PC-3 (cell line): ENCODE measurements at regions not wholly inside any gene's neighbourhood (a gene's known extent, or its start where the extent isn't known, plus 50 kb on each side); places are given as distances from the start of the nearest gene placed in this dataset.
A peak's percentile ranks its signal among the peaks of the same experiment; 100 is the strongest.

ENCODE experiments used
- ATAC-seq: fragments of 200-7000 bp; cut with Tn5 transposase; 2 replicates; pipeline ENCODE4 v1.9.1; 2020; ENCODE audit warnings: mild to moderate bottlenecking, moderate library complexity
- BruUV-seq: library from RNA; stranded (reverse); fragments of 400-500 nt; replicated peaks from 2 replicates; lab custom pipeline; 2021; lab: Mats Ljungman, UMichigan
- CTCF ChIA-PET: fragments of 300-600 bp; sonication (Branson Sonifier 250); formaldehyde crosslinking; loops from one replicate; lab custom pipeline; 2022; ENCODE audit warnings: antibody characterized with exemption; lab: Charles Lee
- POLR2A ChIA-PET: fragments of 300-600 bp; sonication (Branson Sonifier 250); formaldehyde crosslinking; loops from one replicate; lab custom pipeline; 2022; ENCODE audit warnings: antibody characterized with exemption; ENCODE audit not compliant: unreplicated experiment; lab: Charles Lee
- DNase-seq: peaks from one replicate; pipeline ENCODE4 v3.0.0-alpha.2; 2015
- H2AFZ ChIP-seq: fragments of 300-600 bp; sonication (generic); 2 replicates; pipeline ENCODE4 v1.6.0; 2016; ENCODE audit warnings: antibody characterized with exemption, low read length
- H3F3A ChIP-seq: fragments of 300-600 bp; sonication (generic); one replicate; pipeline ENCODE4 v1.6.0; 2017; ENCODE audit warnings: antibody characterized with exemption, low read length, control low read depth, mild to moderate bottlenecking; ENCODE audit not compliant: unreplicated experiment
- H3K27ac ChIP-seq: fragments of 300-600 bp; sonication (generic); 2 replicates; pipeline ENCODE4 v1.5.1; 2016; ENCODE audit warnings: mild to moderate bottlenecking, low read length
- H3K27me3 ChIP-seq: fragments of 300-600 bp; sonication (generic); 2 replicates; pipeline ENCODE4 v1.6.1; 2016; ENCODE audit warnings: low read length, mixed read lengths
- H3K36me3 ChIP-seq: fragments of 300-600 bp; sonication (generic); 2 replicates; pipeline ENCODE4 v1.6.1; 2016; ENCODE audit warnings: low read depth, mixed run types, low read length, mixed read lengths
- H3K4me1 ChIP-seq: fragments of 300-600 bp; sonication (generic); 2 replicates; pipeline ENCODE4 v1.5.1; 2016; ENCODE audit warnings: low read length; ENCODE audit not compliant: insufficient read depth
- H3K4me2 ChIP-seq: fragments of 300-600 bp; sonication (generic); 2 replicates; pipeline ENCODE4 v1.6.0; 2016; ENCODE audit warnings: low read length
- H3K4me3 ChIP-seq: fragments of 300-600 bp; sonication (generic); 2 replicates; pipeline ENCODE4 v1.5.1; 2016; ENCODE audit warnings: mild to moderate bottlenecking, low read length, mixed read lengths
- H3K79me2 ChIP-seq: fragments of 300-600 bp; sonication (generic); 2 replicates; pipeline ENCODE4 v1.6.1; 2017; ENCODE audit warnings: low read length, mixed read lengths
- H3K9ac ChIP-seq: fragments of 300-600 bp; sonication (generic); 2 replicates; pipeline ENCODE4 v1.6.0; 2016; ENCODE audit warnings: mild to moderate bottlenecking, low read length
- H3K9me2 ChIP-seq: fragments of 300-600 bp; sonication (generic); replicated peaks from 2 replicates; pipeline ENCODE4 v1.6.1; 2016; ENCODE audit warnings: mixed run types, low read length, mixed read lengths
- H3K9me3 ChIP-seq: fragments of 300-600 bp; sonication (generic); 2 replicates; pipeline ENCODE4 v1.6.1; 2016; ENCODE audit warnings: low read length, mixed read lengths
- H4K20me1 ChIP-seq: fragments of 300-600 bp; sonication (generic); 2 replicates; pipeline ENCODE4 v1.6.1; 2016; ENCODE audit warnings: low read length, mixed read lengths
- EZH2 ChIP-seq: fragments of 300-600 bp; sonication (generic); IDR thresholded peaks from one replicate; pipeline ENCODE4 v1.6.1; 2017; ENCODE audit warnings: antibody characterized with exemption, mild to moderate bottlenecking, low read length; ENCODE audit not compliant: unreplicated experiment
- EZH2phosphoT487 ChIP-seq: fragments of 300-600 bp; sonication (generic); IDR thresholded peaks from 2 replicates; pipeline ENCODE4 v1.6.1; 2018; ENCODE audit warnings: mild to moderate bottlenecking, antibody characterized with exemption, low read length, borderline replicate concordance
- intact Hi-C: fragments of 100-400 bp; cut with micrococcal nuclease; formaldehyde crosslinking; loops from 2 replicates; pipeline ENCODE4 v1.9.0; 2023
- TF ChIP-seq, protein P1 (sequence below): fragments of 300-600 bp; sonication (generic); conservative IDR thresholded peaks from 2 replicates; pipeline ENCODE4 v1.5.1; 2017; ENCODE audit warnings: antibody characterized with exemption, low read depth, mild to moderate bottlenecking, low read length

DNA sequence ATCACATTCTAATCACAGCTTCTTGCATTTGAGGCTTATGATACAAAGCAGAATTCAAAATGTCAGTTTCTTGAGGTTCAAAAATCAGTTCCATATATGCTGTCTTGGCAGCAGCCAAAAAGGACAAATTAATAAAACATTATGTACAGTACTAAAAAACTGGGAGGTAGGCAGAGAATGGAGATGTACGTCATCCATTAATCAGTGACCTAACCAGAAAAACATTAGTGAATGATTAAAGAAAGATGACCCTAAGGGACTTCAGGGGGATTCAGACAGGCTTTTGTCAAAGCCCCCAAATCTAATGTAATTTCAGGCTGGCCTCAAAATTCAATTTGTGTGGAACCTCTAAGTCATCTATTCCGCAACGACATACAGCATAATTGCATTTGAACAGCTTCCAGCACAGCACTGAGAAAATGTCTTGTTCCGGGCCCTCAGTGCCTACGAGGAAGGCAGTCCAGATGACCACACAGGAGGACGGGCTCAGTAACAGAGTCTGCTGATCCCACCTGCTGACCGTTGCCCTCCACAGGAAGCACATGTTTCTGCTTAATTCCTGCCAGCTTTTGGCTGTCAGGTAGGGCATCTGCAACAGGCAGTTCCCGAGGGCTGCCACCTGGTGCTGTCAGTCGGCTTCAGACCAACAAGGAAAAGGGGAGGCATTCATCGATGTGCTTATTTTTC, 83.8 kb upstream of the HHIP start:
- TF ChIP-seq EZH2phosphoT487 (no peak), EZH2 (no peak)
- TF ChIP-seq, protein P1, sequence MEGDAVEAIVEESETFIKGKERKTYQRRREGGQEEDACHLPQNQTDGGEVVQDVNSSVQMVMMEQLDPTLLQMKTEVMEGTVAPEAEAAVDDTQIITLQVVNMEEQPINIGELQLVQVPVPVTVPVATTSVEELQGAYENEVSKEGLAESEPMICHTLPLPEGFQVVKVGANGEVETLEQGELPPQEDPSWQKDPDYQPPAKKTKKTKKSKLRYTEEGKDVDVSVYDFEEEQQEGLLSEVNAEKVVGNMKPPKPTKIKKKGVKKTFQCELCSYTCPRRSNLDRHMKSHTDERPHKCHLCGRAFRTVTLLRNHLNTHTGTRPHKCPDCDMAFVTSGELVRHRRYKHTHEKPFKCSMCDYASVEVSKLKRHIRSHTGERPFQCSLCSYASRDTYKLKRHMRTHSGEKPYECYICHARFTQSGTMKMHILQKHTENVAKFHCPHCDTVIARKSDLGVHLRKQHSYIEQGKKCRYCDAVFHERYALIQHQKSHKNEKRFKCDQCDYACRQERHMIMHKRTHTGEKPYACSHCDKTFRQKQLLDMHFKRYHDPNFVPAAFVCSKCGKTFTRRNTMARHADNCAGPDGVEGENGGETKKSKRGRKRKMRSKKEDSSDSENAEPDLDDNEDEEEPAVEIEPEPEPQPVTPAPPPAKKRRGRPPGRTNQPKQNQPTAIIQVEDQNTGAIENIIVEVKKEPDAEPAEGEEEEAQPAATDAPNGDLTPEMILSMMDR, result no peak
- no TSS peak for BruUV-seq
- ChIA-PET CTCF (no interaction called here), POLR2A (no interaction called here)
- Histone ChIP-seq H3K36me3 (no peaks in the 10 kb centered on the region), H3K4me3 (no peak overlapping the region), H3K4me1 (peaks cover 9% of the 10 kb centered on the region), H3K79me2 (no peaks in the 10 kb centered on the region), H4K20me1 (no peaks in the 10 kb centered on the region), H2AFZ (no peak overlapping the region), H3K9me2 (no peaks in the 10 kb centered on the region), H3K27me3 (no peaks in the 10 kb centered on the region), H3K9ac (no peak overlapping the region), H3K4me2 (no peak overlapping the region), H3K9me3 (no peaks in the 10 kb centered on the region), H3K27ac (no peak overlapping the region), H3F3A (no peaks in the 10 kb centered on the region)
- DNase-seq (no peak), ATAC-seq (no peak)
- intact Hi-C loops, result loop anchor here (5.0 kb wide), 1 partner anchor 65 kb away; no protein-coding TSS in a partner anchor

DNA sequence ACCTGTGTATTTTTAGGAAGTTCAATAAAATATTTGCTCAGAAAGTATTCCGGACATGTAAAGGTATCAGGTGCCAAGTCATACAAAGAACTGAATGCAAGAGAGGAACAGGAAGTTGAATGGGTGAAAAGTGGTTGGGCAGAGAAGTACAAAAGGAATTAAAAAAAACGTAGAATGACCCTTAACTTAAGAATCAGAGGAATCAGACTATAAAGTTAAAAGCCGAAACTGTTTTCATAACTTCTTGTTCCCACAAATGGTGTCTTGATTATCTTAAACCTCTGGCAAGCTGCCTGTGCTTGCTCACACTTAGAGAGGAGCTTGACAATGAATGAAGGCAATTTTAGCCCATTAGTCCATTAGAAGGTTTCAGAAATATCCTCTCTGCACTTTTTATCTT, 81.6 kb upstream of the HHIP start:
- Histone ChIP-seq H3K79me2 (no peaks in the 10 kb centered on the region), H3F3A (no peaks in the 10 kb centered on the region), H3K4me3 (no peak overlapping the region), H3K36me3 (no peaks in the 10 kb centered on the region), H3K9ac (no peak overlapping the region), H3K4me2 (0 out of 2 replicates have a peak overlapping the region, but pooled peaks have one; percentile 1), H3K9me3 (no peaks in the 10 kb centered on the region), H3K27me3 (no peaks in the 10 kb centered on the region), H3K4me1 (peaks cover 9% of the 10 kb centered on the region), H4K20me1 (no peaks in the 10 kb centered on the region), H2AFZ (peak overlapping the region; percentile 2; the same call in 1 of the 2 replicates), H3K9me2 (no peaks in the 10 kb centered on the region), H3K27ac (no peak overlapping the region)
- DNase-seq (peak; percentile 41), ATAC-seq (peak; percentile 84)
- CTCF ChIA-PET, result no interaction called here
- intact Hi-C loops, result loop anchor here (1.0 to 5.0 kb wide), 2 partner anchors 19 to 63 kb away; no protein-coding TSS in a partner anchor
- no TSS peak for BruUV-seq
- POLR2A ChIA-PET, result no interaction called here
- TF ChIP-seq, protein P1, result no peak
- no peak for TF ChIP-seq EZH2phosphoT487
- no peak for TF ChIP-seq EZH2

DNA sequence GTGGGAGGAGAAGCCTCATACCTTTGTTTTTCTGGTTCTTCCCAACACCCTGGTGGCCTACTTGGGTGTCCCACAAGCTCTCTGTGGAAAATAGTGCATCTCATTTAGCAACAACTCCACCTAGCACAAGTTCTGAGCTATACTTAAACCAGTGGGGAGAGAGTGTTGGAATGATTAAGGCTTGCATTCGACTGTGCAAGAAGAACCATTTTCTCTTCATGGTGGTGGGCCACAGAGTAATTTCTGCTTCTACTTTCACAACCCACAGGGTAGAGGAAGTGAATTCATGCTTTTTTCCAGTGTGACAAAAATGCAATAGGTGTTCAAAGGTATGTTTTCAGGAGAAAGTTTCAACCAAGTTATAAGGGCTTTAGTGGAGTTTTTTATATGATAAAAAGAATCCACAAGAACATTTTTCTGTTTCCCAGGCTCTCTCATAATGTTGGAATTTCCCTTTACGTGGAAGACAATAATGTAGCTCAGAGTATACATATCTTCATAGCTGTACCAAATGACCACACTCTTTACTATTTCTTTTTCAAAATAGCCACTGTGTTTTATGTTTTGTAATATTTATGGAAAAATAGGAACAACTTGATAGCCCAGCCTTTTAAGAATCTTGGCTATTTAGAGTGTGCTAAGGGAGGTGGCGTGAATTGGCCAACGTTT, 80.3 kb upstream of the HHIP start:
- intact Hi-C loops, result no loop called here

More for the DNA sequence above, 80.3 kb upstream of the HHIP start:
- TF ChIP-seq, protein P1, result no peak
- TF ChIP-seq EZH2 (no peak), EZH2phosphoT487 (no peak)
- Histone ChIP-seq H3K4me2 (no peak overlapping the region), H3K27me3 (no peaks in the 10 kb centered on the region), H3K9ac (no peak overlapping the region), H3K9me2 (no peaks in the 10 kb centered on the region), H3F3A (no peaks in the 10 kb centered on the region), H4K20me1 (no peaks in the 10 kb centered on the region), H2AFZ (no peak overlapping the region), H3K9me3 (no peaks in the 10 kb centered on the region), H3K27ac (no peak overlapping the region), H3K36me3 (no peaks in the 10 kb centered on the region), H3K4me3 (no peak overlapping the region), H3K4me1 (peaks cover 14% of the 10 kb centered on the region), H3K79me2 (no peaks in the 10 kb centered on the region)
- ATAC-seq (no peak), DNase-seq (no peak)
- no TSS peak for BruUV-seq
- ChIA-PET POLR2A (no interaction called here), CTCF (no interaction called here)
